Renal cortex interstitium (tissue), 11 donors: ENCODE measurements at regions not wholly inside any gene's neighbourhood (a gene's known extent, or its start where the extent isn't known, plus 50 kb on each side); places are given as distances from the start of the nearest gene placed in this dataset.
"Not testable (repeated sequence)": the region's sequence is repeated elsewhere in the genome, so short reads cannot be mapped to it uniquely, and the experiment has no call there.

ENCODE experiments used
- DNase-seq, 11 donors: peaks; one replicate each; pipeline ENCODE4 v3.0.0-alpha.2; 2013; ENCODE audit warnings: low read depth in 9 of 11, low spot score in 4 of 11; ENCODE audit errors: extremely low read depth in 1 of 11

DNA sequence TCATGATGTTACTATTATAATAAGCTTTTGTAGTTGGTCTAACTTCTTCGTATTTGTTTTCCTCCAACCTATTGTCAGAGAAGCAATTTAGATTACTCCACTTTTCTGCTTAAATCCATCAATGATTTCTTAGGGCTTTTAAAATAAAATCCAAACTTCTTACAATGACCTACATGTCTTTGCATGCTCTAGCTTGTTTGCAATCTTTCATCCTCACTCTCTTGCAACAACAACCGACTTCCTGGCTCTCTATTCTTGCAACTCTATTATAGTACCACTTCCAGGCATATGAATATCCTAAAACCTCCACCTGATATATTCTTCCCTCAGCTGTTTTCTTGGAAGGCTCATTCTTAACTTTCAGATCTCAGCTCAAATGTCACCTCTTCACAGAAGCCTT, 1288.7 kb downstream of the PLA2G4A start:
- no peak for DNase-seq

DNA sequence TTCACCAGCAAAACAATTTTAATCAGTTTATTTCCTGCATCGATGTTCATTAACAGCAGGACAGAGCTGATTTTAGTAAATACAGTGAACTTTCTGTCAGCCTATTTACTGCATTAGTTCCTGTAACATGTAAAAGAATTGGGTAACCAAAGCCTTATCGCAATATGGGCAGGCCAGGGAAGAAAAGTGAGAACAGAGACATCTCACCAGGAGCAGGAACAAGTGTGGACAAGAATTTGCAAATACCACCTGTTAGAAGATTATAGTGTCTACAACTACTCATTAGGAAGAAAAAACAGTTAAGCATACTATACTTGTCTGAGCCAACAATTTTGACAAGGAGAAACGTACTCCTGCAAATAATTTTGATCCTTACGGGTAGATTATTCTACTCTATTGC, 1293.9 kb downstream of the PLA2G4A start:
- DNase-seq = no peak

DNA sequence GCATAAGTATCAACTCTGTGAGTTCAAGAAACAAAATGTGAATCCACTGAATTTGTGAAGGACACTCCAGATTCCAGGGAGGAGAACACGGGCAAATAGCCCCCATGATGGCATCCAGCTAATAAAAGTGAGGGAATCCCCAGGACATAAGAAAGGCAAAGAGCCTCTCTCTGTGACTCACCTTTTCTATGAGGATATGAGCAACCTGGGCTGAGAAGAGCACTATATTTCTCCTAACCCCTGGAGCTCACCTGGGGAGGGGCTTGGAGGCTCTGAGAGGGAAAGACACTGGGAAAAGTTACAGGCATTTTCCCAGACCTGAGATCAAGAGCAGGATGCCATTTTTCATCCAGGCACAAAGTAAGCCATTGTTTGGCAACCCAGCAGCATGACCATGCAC, 1298.8 kb downstream of the PLA2G4A start:
- no peak for DNase-seq

DNA sequence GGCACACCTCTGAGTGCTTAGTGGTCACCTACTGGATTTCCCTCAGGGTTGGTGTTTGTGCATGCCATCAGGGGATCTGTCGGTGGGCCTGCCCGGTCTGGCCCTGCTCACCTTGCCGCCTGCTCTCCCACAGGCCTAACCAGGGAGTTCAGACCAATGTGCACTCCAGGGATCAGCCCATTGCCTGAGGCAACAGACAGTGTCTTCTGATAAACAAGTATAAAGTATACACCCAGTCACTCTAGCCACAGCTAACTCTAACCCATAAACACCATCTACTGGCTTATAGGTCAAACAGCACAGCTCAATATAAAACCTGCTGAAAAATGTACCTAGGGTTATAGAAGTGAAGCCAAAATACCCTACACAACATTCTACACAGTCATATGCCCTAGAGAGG, 1300.0 kb downstream of the PLA2G4A start:
- no peak for DNase-seq

DNA sequence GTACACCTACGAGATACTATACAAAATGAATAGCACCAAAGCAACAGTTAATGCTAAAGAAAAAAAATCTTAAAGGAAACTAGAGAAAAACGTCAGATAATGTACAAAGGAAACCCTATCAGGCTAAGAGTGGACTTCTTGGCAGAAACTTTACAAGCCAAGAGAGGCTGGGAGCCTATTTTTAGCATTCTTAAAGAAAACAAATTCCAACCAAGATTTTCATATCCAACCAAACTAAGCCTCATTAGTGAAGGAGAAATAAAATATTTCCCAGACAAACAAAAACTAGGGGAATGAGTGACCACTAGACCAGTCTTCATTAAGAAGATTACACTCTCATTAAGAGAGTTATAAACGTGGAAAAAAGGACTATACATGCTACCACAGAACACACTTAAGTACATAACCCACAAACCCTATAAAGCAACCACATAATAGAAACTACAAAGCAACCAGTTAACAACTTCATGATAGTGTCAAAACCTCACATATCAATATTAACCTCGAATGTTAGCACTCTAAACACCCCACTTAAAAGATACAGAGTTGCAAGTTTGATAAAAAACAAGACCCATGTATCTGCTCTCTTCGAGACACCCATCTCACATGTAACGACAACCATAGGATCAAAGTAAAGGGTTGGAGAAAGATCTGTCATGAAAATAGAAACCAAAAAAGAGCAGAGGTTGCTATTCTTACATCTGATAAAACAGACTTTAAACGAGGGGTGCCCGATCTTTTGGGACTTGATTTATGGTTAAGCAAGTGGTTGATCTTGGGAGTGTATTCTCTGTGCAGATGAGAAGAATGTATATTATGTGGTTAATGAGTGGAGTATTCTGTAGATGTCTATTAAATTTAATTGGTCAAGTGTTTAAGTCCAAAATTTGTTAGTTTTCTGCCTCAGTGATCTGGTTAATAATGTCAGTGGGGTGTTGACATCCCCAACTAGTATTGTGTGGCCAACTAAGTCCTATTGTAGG, 1301.4 kb downstream of the PLA2G4A start:
- no peak for DNase-seq

DNA sequence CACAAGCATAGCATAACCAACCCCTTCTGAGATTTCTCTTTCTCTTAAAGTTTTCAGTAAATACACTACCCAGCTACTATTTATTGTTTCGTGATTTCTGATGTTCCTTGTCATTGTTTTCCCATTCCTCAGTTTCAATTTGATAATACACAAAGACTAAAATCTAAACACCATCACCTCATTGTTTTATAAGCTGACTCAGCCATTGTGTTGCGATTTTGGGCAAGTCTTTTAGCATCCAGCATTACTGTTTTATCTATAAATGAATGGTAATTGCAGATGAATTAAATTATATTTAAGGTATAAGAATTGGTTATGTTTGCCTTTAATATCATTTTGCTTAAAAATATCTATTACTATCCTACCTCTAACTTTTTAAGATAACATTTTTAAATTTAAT, 1308.5 kb downstream of the PLA2G4A start:
- no peak for DNase-seq

DNA sequence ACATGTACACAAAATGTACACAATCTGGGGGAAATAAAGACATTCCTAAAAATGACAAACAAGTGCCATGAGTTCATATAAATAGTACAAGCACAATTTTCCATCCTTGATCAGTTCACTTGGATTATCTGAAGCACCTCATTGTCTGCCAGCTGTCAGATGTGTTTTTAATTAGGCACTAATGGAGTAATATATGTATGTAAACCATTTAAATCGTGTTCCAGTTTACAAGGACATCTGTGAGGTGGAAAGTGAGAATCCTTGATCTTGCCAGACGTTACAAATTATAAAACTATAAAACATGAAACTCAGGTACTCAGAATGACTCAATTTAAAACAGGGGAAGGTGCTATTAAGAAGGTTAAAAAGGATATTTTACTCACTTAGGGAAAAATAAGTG, 1312.2 kb downstream of the PLA2G4A start:
- DNase-seq = no peak

DNA sequence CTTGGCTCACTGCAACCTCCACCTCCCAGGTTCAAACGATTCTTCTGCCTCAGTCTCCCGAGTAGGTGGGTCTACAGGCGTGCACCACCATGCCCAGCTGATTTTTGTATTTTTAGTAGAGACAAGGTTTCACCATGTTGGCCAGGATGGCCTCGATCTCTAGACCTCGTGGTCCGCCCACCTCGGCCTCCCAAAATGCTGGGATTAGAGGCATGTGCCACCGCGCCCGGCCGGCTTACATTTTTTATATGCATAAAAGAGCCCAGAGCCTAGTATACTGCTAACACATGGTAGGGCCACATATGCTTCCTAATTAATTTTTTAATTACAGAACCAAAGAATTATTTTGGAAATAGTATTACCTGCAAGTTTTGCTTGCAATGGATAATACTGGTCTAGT, 1325.4 kb downstream of the PLA2G4A start:
- no peak for DNase-seq

DNA sequence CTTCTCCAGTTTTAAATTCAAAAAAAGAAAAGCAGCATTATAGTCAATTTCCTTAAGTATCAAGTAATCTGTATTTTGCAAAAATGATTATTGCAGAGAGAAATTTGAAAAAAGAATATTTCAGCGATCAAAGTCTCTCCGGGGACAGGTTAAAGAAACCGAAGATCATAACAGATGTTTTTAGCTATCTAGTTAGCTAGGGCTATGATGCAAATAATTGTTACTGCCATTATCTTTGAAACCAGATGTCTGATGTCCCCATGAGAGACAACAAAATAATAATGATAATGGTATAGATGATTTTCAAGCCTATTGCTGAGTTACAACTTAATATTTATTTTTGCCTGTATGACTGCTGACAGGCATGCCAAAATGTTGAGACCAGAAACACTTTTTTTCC, 1326.0 kb downstream of the PLA2G4A start:
- no peak for DNase-seq

DNA sequence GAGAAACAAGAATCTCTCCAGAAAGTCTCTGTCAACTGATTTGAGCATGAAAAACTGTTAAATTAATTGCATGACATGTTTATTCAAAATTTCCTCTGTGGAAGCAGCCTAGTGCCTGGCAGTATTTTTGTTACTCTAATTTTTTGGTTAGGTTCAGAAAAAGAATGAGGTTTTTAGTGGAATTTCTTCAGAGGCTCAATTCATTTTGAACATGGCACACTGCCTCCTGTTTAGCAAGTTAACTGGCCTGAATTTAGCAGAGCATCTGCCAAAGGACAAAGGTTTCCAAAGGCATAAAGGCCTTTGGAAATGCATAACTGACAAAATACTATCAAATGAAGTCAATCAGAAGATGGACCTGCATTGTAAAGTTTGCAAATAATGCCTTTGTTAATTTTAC, 1326.5 kb downstream of the PLA2G4A start:
- DNase-seq = no peak

DNA sequence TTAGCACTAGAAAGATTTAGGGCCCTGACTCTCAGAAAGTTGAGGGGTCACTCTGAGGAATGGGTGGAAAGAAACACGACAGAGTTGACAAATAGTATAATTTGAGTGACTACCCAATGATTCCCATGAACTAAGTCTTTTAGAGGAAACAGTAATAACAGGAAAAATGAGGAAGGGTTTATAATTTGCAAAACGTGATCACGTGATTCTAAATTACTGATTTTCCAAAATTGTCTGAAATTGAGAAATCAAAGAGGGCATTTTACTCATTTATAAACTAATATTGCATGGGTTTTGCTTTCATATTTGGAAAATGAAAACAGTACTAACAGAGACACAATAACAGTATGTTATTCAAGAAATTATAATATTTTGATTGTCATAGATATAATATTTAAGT, 1335.7 kb downstream of the PLA2G4A start:
- no peak for DNase-seq

DNA sequence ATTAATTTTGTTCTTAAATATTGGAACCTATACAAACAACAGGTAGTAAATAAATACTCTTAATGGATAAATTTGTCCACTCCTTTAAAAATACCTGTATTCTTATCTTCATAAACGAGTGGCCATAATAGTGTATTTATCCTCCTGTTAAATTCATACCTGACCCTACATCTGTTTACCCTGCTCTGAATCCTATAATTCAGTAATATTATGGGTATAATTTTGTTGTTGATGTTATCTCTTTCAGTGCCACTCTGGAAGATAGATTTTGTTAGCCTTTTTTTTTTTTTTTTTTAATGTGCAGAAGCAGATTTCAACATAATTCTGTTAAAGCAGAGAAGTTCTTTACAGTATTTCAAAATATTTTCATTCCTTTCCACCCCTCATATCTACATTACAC, 1337.9 kb downstream of the PLA2G4A start:
- no peak for DNase-seq

DNA sequence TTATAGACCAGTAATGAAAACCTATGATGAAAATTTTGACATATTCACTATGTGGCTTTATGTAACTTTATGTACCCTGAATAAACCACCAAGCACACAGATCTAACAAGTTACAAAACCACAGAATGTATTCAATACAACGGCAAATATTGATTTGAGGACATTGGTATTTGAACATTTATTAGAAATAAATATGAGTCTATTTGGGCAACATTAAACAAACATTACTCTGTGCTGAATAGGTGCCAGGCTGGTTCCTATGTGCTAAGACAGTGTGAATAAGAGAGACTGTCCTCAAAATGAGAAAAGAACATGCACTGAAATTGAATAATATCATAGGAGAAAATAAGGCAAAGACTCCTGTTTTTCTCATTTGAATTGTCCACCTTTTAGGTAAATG, 1341.2 kb downstream of the PLA2G4A start:
- no peak for DNase-seq

DNA sequence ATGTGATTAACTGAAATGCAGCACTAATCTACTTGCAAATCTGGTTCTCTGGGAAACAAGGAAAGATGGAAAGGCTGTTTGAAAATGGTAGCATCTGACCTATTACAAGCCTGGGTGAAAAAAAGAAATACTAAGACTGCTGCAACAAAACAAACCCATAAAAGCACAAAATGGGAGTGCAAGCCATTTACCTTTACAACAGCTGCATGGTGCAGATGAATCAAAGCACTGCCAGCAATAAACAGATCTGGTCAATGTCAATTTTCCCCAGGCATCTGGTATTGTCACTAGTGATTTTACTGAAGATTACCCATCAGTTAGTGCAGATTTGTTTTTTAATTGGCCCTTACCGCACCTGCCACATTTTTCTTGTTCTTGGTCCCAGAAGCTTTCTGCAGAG, 1341.7 kb downstream of the PLA2G4A start:
- DNase-seq = no peak

DNA sequence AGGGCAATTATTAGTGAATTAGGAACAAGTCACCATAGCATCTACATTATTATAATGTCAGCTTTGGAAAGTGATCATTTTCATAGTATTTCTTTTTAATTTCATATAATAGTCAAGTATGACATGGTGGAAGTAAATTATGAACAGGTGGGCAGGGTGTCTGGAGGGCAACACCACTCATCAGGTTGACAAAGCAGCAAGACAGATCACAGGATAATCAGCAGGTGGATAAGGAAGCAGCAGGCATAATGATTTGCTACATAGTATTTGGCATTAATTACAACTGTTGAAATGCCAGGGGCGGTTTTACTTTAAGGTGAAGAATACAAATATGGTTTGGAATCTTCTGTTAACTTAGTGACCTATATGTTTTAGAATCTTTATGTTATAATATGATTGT, 1342.2 kb downstream of the PLA2G4A start:
- no peak for DNase-seq

DNA sequence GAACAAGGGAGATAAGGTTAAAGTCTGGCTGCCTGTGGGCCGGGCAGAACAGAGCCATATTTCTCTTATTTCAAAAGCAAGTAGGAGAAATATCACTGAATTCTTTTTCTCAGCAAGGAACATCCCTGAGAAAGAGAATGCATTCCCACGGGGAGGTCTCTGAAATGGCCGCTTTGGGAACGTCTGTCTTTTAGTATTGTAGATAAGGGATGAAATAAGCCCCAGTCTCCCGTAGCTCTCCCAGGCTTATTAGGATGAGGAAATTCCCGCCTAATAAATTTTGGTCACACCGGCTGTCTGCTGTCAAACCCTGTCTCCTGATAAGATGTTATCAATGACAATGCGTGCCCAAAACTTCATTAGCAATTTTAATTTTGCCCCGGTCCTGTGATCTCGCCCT, 1353.3 kb downstream of the PLA2G4A start:
- not testable (repeated sequence) for DNase-seq

DNA sequence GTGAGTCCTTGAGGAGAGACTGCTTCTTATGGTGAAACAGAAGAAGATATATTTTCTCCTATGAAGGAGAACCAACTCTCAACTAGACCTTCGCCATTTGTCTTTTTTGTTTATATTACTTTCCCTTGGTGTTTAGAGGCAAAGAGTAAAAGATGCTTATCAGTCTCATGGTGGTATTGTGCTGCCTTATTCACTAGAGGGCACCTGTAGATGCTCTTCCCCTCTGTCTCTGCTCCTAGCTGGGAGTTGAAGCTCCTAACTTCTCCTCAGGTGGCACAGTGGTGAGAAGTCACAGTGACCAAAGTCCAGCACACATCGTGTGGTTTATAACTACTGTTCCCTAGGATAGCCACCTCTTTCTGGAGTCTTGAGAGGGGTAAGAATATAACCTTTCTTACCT, 1359.6 kb downstream of the PLA2G4A start:
- DNase-seq = no peak

DNA sequence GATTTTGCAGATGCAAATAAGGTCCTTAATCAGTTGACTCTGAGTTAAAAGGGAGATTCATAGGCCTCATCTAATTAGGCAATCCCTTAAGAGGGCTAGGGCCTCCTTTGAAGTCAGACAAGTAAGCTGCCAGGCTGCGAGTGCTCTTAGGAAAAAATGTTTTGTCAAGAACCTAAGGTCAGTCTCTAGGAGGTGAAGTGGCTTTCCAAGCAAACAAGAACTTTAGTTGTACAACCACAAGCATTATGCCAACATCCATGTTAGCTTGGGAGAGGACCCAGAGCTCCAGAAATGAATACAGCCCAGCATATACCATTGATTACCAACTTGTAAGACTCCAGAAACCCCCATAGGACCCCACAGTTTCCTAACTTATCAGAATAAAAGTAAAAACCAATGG, 1366.2 kb downstream of the PLA2G4A start:
- DNase-seq = no peak

DNA sequence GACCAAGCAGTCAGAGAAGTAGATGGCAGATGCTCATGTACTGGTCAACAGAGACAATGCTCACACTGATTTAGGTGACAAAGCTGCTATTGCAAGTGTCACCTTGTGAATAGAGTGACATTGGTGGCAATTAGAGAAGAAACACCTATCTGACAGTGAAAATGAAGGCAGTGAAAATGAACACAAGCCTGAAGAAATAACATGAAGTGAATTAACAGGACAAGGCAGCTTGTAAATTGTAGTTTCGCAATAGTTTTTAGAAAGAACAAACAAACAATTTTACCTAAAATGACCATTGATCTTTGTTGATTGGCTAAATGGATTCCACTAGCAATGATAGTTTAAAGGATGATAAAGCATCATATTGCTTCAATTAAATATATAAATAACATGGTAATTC, 1389.5 kb downstream of the PLA2G4A start:
- DNase-seq = no peak

DNA sequence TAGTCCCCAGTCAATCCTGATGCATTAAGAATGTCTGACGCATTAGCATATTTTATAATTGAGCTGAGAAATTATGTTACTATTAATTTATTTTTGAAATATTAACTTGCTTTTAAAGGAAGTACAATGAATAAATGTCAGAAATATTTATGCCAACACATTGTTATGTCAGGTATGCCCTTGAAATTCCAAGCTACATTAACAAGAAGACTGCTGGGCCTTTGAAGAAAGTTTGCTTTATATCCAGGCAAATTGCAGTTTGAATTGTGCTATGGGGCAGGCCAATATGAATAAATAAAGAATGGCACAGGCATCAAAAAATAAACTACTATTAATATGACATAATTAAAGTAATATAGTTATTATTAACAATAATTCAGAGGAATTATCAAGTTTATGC, 1391.3 kb downstream of the PLA2G4A start:
- DNase-seq = no peak

DNA sequence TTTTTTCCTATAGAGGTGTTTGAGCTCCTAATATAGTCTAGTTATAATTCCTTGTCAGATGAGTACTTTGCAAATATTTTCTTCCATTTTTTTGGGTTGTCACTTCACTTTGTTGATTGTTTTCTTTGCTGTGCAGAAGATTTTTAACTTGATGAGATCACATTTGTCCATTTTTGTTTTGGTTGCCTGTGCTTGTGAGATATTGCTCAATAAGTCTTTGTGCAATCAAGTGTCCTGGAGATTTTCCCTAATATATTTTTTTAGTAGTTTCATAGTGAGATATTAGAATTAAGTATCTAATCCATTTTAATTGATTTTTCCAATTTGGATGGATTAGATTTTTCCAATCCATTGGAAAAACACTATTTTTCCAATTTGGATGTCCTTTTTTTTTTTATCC, 1395.5 kb downstream of the PLA2G4A start:
- DNase-seq = no peak
